HepG2 (cell line): ENCODE measurements at regions not wholly inside any gene's neighbourhood (a gene's known extent, or its start where the extent isn't known, plus 50 kb on each side); places are given as distances from the start of the nearest gene placed in this dataset.

Experiments used
- ATAC-seq: fragments of 200-7000 bp; cut with Tn5 transposase; 3 replicates; pipeline ENCODE4 v1.9.1; 2020; ENCODE audit warnings: mild to moderate bottlenecking, moderate library complexity
- BruUV-seq: library from RNA; stranded (reverse); fragments of 400-500 nt; replicated peaks from 2 replicates; lab custom pipeline; 2021; lab: Mats Ljungman, UMichigan
- CTCF ChIA-PET: fragments of 300-600 bp; formaldehyde crosslinking; extraction: SDS; loops from one replicate; lab custom pipeline; 2021; ENCODE audit warnings: low total read pairs, inconsistent platforms, low intra/inter-chr PET ratio; lab: Yijun Ruan, JAX
- POLR2A ChIA-PET: fragments of 350-600 bp; sonication (Branson Sonifier 250); formaldehyde crosslinking; loops from one replicate; lab custom pipeline; 2020; ENCODE audit warnings: antibody characterized with exemption, inconsistent platforms; lab: Yijun Ruan, JAX
- DNase-seq: peaks from one replicate; pipeline ENCODE4 v3.0.0-alpha.2; 2015; ENCODE audit warnings: low spot score
- FAIRE-seq: peaks from 3 replicates; lab custom pipeline; 2011; peaks lifted over from hg19 to GRCh38; lab: Jason Lieb, UNC
- H2AFZ ChIP-seq: one replicate; pipeline ENCODE4 v1.6.1; 2011; ENCODE audit warnings: low read length, inconsistent platforms
- H3K27ac ChIP-seq: fragments of 300-600 bp; 3 replicates; pipeline ENCODE4 v1.8.0; 2011; ENCODE audit warnings: mixed run types, mild to moderate bottlenecking, mixed read lengths, low read length, inconsistent platforms; ENCODE audit not compliant: insufficient read depth; ENCODE audit errors: extremely low read length
- H3K27me3 ChIP-seq, 2 experiments: fragments of 200-600 bp in 1 of 2; 2 replicates in 1 of 2; 3 replicates in 1 of 2; pipeline versions ENCODE4 v1.6.0 to v1.8.0; 2011; ENCODE audit warnings: low read length in 2 of 2, mild to moderate bottlenecking in 2 of 2, moderate library complexity in 2 of 2, inconsistent platforms in 1 of 2; ENCODE audit not compliant: insufficient read depth in 2 of 2, control insufficient read depth in 1 of 2
- H3K36me3 ChIP-seq, 2 experiments: fragments of 200-600 bp in 1 of 2; replicated peaks in 1 of 2; 2 replicates in 1 of 2; 3 replicates in 1 of 2; pipeline versions ENCODE4 v1.5.1 to v1.8.0; 2011; ENCODE audit warnings: low read length in 2 of 2, inconsistent platforms in 1 of 2; ENCODE audit not compliant: insufficient read depth in 2 of 2, control insufficient read depth in 1 of 2
- H3K4me1 ChIP-seq: 2 replicates; pipeline ENCODE4 v1.5.1; 2012; ENCODE audit warnings: low read length, inconsistent platforms; ENCODE audit not compliant: insufficient read depth
- H3K4me2 ChIP-seq: 2 replicates; pipeline ENCODE4 v1.6.0; 2011; ENCODE audit warnings: low read depth, low read length, inconsistent platforms
- H3K4me3 ChIP-seq, 3 experiments: fragments of 200-600 bp in 1 of 3; sonication (generic), shearing (Covaris generic) in 1 of 3; replicated peaks in 1 of 3; 2 replicates each; pipeline ENCODE4 v1.5.1; 2011 to 2016; ENCODE audit warnings: low read length in 3 of 3, inconsistent platforms in 2 of 3, low read depth in 2 of 3, mild to moderate bottlenecking in 2 of 3, control low read depth in 1 of 3, mixed read lengths in 1 of 3; ENCODE audit not compliant: insufficient read depth in 1 of 3
- H3K79me2 ChIP-seq: one replicate; pipeline ENCODE4 v1.6.1; 2011; ENCODE audit warnings: low read length, inconsistent platforms; ENCODE audit not compliant: insufficient read depth
- H3K9ac ChIP-seq: 2 replicates; pipeline ENCODE4 v1.6.0; 2011; ENCODE audit warnings: mild to moderate bottlenecking, low read depth, low read length, inconsistent platforms; ENCODE audit not compliant: insufficient read depth
- H3K9me3 ChIP-seq: 2 replicates; pipeline ENCODE4 v1.5.1; 2012; ENCODE audit warnings: mild to moderate bottlenecking, low read length
- H4K20me1 ChIP-seq: 2 replicates; pipeline ENCODE4 v1.6.0; 2011; ENCODE audit warnings: inconsistent platforms, mild to moderate bottlenecking, low read length, moderate library complexity; ENCODE audit not compliant: insufficient read depth
- CENPT ChIP-seq: sonication (generic); formaldehyde crosslinking; IDR thresholded peaks from 2 replicates; pipeline ENCODE4 v1.8.0; 2022; ENCODE audit warnings: low read depth, mild to moderate bottlenecking, moderate library complexity, missing genetic modification reagents
- DNMT1 ChIP-seq: sonication (generic); formaldehyde crosslinking; IDR thresholded peaks from 2 replicates; pipeline ENCODE4 v1.5.1; 2020; ENCODE audit warnings: mild to moderate bottlenecking, missing genetic modification reagents
- SIN3B ChIP-seq: fragments of 150-350 bp; IDR thresholded peaks from 2 replicates; pipeline ENCODE4 v1.6.1; 2014; ENCODE audit warnings: low read length
- ZNF101 ChIP-seq: sonication (generic); formaldehyde crosslinking; IDR thresholded peaks from 2 replicates; pipeline ENCODE4 v1.4.0; 2020; ENCODE audit warnings: mild to moderate bottlenecking, low read depth, missing genetic modification reagents, borderline replicate concordance
- WGBS: methylation state at CpG from one replicate; pipeline ENCODE4 v1.1.6; 2017; ENCODE audit warnings: low lambda C conversion rate; 5-methylcytosine and 5-hydroxymethylcytosine counted together
- in situ Hi-C: cut with HindIII; loops from 2 replicates; pipeline ENCODE4 v1.10.0; 2017; ENCODE audit warnings: low pct_unique_long_range_greater_than_20kb; ENCODE audit not compliant: extremely low pct_ligation_motif_present
- intact Hi-C: fragments of 100-400 bp; cut with micrococcal nuclease; formaldehyde crosslinking; loops from one replicate; pipeline ENCODE4 v1.10.0; 2022; ENCODE audit not compliant: unreplicated experiment

GRCh38 chr7:135825406-135825805 lies 76.8 kb upstream of the FAM180A start:
- ChIA-PET CTCF (no interaction called here), POLR2A (no interaction called here)
- in situ Hi-C loops (no loop called here), intact Hi-C loops (no loop called here)
- no peak for FAIRE-seq
- Histone ChIP-seq H3K9ac (no peak overlapping the region), H3K79me2 (no peaks in the 10 kb centered on the region), H3K4me2 (no peak overlapping the region), H3K4me1 (no peaks in the 10 kb centered on the region), H3K4me3 (no peak overlapping the region), H4K20me1 (no peaks in the 10 kb centered on the region), H3K36me3 (no peaks in the 10 kb centered on the region), H3K27ac (no peak overlapping the region), H2AFZ (no peak overlapping the region), H3K27me3 (peaks cover 4 to 34% of the 10 kb centered on the region in 2 experiments; a peak in 4 of 5 replicates), H3K9me3 (no peaks in the 10 kb centered on the region)
- peak; percentile 77 for ATAC-seq
- no peak for TF ChIP-seq CENPT
- TF ChIP-seq DNMT1 (CRISPR knock-in tag) = no peak
- no peak for TF ChIP-seq SIN3B
- TF ChIP-seq, all 625 proteins: peak for 0
- DNase-seq = no peak
- WGBS = 29% methylated on average over 3 of the region's 9 CpGs
- BruUV-seq = no TSS peak

- CTCF ChIA-PET = no interaction called here
- no peak for ATAC-seq
- in situ Hi-C loops = no loop called here
Observed at GRCh38 chr7:135822376-135822775, 73.8 kb upstream of the FAM180A start.

More at GRCh38 chr7:135822376-135822775, 73.8 kb upstream of the FAM180A start:
- no peaks in the 10 kb centered on the region for H3K4me1 ChIP-seq
- POLR2A ChIA-PET = no interaction called here
- no TSS peak for BruUV-seq
- no peaks in the 10 kb centered on the region for H3K9me3 ChIP-seq
- TF ChIP-seq ZNF101 = no peak
- no peak overlapping the region for H3K4me3 ChIP-seq
- WGBS = 14% methylated on average over 6 of the region's 6 CpGs
- FAIRE-seq (no peak), DNase-seq (no peak)
- intact Hi-C loops = no loop called here
- no peaks in the 10 kb centered on the region for H3K36me3 ChIP-seq
- H3K27ac ChIP-seq = no peak overlapping the region
- no peak overlapping the region for H3K9ac ChIP-seq
- H3K27me3 ChIP-seq = peaks cover 4 to 42% of the 10 kb centered on the region in 2 experiments; a peak in 4 of 5 replicates
- no peak overlapping the region for H3K4me2 ChIP-seq
- H2AFZ ChIP-seq = no peak overlapping the region
- no peaks in the 10 kb centered on the region for H3K79me2 ChIP-seq
- no peaks in the 10 kb centered on the region for H4K20me1 ChIP-seq
